ENCODE measurements at regions not wholly inside any gene's neighbourhood (a gene's known extent, or its start where the extent isn't known, plus 50 kb on each side); places are given as distances from the start of the nearest gene placed in this dataset.

- no peak for TF ChIP-seq POLR2A (IDR thresholded peaks at IDR 0.05; ENCODE audit: low read length)
- TF ChIP-seq GATA1 (IDR thresholded peaks at IDR 0.05; ENCODE audit: low read depth, low read length): no peak
Observed at GRCh38 chr13:34066344-34066743, 248.4 kb downstream of the RFC3 start.

Measured in erythroblast (primary cell).